Astrocyte (in vitro differentiated cells and primary cell): ENCODE measurements at regions not wholly inside any gene's neighbourhood (a gene's known extent, or its start where the extent isn't known, plus 50 kb on each side); places are given as distances from the start of the nearest gene placed in this dataset.

Source experiments
- EZH2 ChIP-seq: IDR thresholded peaks from 2 replicates; pipeline ENCODE4 v1.6.1; 2012; ENCODE audit warnings: mild to moderate bottlenecking, low read length, inconsistent platforms; ENCODE audit not compliant: insufficient read depth
- TF ChIP-seq, protein P1 (sequence below): IDR thresholded peaks from 2 replicates; pipeline ENCODE4 v1.5.1; 2011; ENCODE audit warnings: low read depth, mild to moderate bottlenecking, inconsistent platforms, low read length, moderate library complexity; ENCODE audit not compliant: insufficient read depth

DNA sequence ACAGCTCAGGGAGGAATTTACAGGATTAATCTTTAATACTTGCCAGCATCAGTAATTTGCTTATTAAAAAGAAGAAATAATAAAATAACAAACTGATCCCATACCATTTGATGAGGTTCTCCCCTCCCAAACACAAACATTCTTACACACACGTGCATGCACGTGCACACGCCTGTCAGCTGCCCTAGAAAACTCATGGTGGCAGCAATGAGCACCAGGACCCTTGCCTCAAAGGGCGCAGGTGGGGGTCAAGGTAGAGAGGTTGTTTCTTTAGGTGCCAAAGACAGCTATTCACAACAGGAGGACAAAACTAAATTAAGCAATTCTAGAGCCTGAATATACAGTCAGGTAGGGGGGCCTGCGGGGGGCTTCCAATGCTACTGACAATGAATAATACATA is 219.3 kb downstream of the BUD13 start:
- no peak for TF ChIP-seq EZH2
- TF ChIP-seq, protein P1, sequence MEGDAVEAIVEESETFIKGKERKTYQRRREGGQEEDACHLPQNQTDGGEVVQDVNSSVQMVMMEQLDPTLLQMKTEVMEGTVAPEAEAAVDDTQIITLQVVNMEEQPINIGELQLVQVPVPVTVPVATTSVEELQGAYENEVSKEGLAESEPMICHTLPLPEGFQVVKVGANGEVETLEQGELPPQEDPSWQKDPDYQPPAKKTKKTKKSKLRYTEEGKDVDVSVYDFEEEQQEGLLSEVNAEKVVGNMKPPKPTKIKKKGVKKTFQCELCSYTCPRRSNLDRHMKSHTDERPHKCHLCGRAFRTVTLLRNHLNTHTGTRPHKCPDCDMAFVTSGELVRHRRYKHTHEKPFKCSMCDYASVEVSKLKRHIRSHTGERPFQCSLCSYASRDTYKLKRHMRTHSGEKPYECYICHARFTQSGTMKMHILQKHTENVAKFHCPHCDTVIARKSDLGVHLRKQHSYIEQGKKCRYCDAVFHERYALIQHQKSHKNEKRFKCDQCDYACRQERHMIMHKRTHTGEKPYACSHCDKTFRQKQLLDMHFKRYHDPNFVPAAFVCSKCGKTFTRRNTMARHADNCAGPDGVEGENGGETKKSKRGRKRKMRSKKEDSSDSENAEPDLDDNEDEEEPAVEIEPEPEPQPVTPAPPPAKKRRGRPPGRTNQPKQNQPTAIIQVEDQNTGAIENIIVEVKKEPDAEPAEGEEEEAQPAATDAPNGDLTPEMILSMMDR = no peak
